PC-3 (cell line): ENCODE measurements at regions not wholly inside any gene's neighbourhood (a gene's known extent, or its start where the extent isn't known, plus 50 kb on each side); places are given as distances from the start of the nearest gene placed in this dataset.
"Not testable (repeated sequence)": the region's sequence is repeated elsewhere in the genome, so short reads cannot be mapped to it uniquely, and the experiment has no call there.

Experiments used
- ATAC-seq: fragments of 200-7000 bp; cut with Tn5 transposase; 2 replicates; pipeline ENCODE4 v1.9.1; 2020; ENCODE audit warnings: mild to moderate bottlenecking, moderate library complexity
- BruUV-seq: library from RNA; stranded (reverse); fragments of 400-500 nt; replicated peaks from 2 replicates; lab custom pipeline; 2021; lab: Mats Ljungman, UMichigan
- CTCF ChIA-PET: fragments of 300-600 bp; sonication (Branson Sonifier 250); formaldehyde crosslinking; loops from one replicate; lab custom pipeline; 2022; ENCODE audit warnings: antibody characterized with exemption; lab: Charles Lee
- POLR2A ChIA-PET: fragments of 300-600 bp; sonication (Branson Sonifier 250); formaldehyde crosslinking; loops from one replicate; lab custom pipeline; 2022; ENCODE audit warnings: antibody characterized with exemption; ENCODE audit not compliant: unreplicated experiment; lab: Charles Lee
- DNase-seq: peaks from one replicate; pipeline ENCODE4 v3.0.0-alpha.2; 2015
- H2AFZ ChIP-seq: fragments of 300-600 bp; sonication (generic); 2 replicates; pipeline ENCODE4 v1.6.0; 2016; ENCODE audit warnings: antibody characterized with exemption, low read length
- H3F3A ChIP-seq: fragments of 300-600 bp; sonication (generic); one replicate; pipeline ENCODE4 v1.6.0; 2017; ENCODE audit warnings: antibody characterized with exemption, low read length, control low read depth, mild to moderate bottlenecking; ENCODE audit not compliant: unreplicated experiment
- H3K27ac ChIP-seq: fragments of 300-600 bp; sonication (generic); 2 replicates; pipeline ENCODE4 v1.5.1; 2016; ENCODE audit warnings: mild to moderate bottlenecking, low read length
- H3K27me3 ChIP-seq: fragments of 300-600 bp; sonication (generic); 2 replicates; pipeline ENCODE4 v1.6.1; 2016; ENCODE audit warnings: low read length, mixed read lengths
- H3K36me3 ChIP-seq: fragments of 300-600 bp; sonication (generic); 2 replicates; pipeline ENCODE4 v1.6.1; 2016; ENCODE audit warnings: low read depth, mixed run types, low read length, mixed read lengths
- H3K4me1 ChIP-seq: fragments of 300-600 bp; sonication (generic); 2 replicates; pipeline ENCODE4 v1.5.1; 2016; ENCODE audit warnings: low read length; ENCODE audit not compliant: insufficient read depth
- H3K4me2 ChIP-seq: fragments of 300-600 bp; sonication (generic); 2 replicates; pipeline ENCODE4 v1.6.0; 2016; ENCODE audit warnings: low read length
- H3K4me3 ChIP-seq: fragments of 300-600 bp; sonication (generic); 2 replicates; pipeline ENCODE4 v1.5.1; 2016; ENCODE audit warnings: mild to moderate bottlenecking, low read length, mixed read lengths
- H3K79me2 ChIP-seq: fragments of 300-600 bp; sonication (generic); 2 replicates; pipeline ENCODE4 v1.6.1; 2017; ENCODE audit warnings: low read length, mixed read lengths
- H3K9ac ChIP-seq: fragments of 300-600 bp; sonication (generic); 2 replicates; pipeline ENCODE4 v1.6.0; 2016; ENCODE audit warnings: mild to moderate bottlenecking, low read length
- H3K9me2 ChIP-seq: fragments of 300-600 bp; sonication (generic); replicated peaks from 2 replicates; pipeline ENCODE4 v1.6.1; 2016; ENCODE audit warnings: mixed run types, low read length, mixed read lengths
- H3K9me3 ChIP-seq: fragments of 300-600 bp; sonication (generic); 2 replicates; pipeline ENCODE4 v1.6.1; 2016; ENCODE audit warnings: low read length, mixed read lengths
- H4K20me1 ChIP-seq: fragments of 300-600 bp; sonication (generic); 2 replicates; pipeline ENCODE4 v1.6.1; 2016; ENCODE audit warnings: low read length, mixed read lengths
- EZH2 ChIP-seq: fragments of 300-600 bp; sonication (generic); IDR thresholded peaks from one replicate; pipeline ENCODE4 v1.6.1; 2017; ENCODE audit warnings: antibody characterized with exemption, mild to moderate bottlenecking, low read length; ENCODE audit not compliant: unreplicated experiment
- EZH2phosphoT487 ChIP-seq: fragments of 300-600 bp; sonication (generic); IDR thresholded peaks from 2 replicates; pipeline ENCODE4 v1.6.1; 2018; ENCODE audit warnings: mild to moderate bottlenecking, antibody characterized with exemption, low read length, borderline replicate concordance
- intact Hi-C: fragments of 100-400 bp; cut with micrococcal nuclease; formaldehyde crosslinking; loops from 2 replicates; pipeline ENCODE4 v1.9.0; 2023
- TF ChIP-seq, protein P1 (sequence below): fragments of 300-600 bp; sonication (generic); conservative IDR thresholded peaks from 2 replicates; pipeline ENCODE4 v1.5.1; 2017; ENCODE audit warnings: antibody characterized with exemption, low read depth, mild to moderate bottlenecking, low read length

GRCh38 chr6:141874930-141875602 is 257.7 kb upstream of the GJE1 start:
- Histone ChIP-seq H3F3A (no peaks in the 10 kb centered on the region), H3K27me3 (no peaks in the 10 kb centered on the region), H3K9me3 (no peaks in the 10 kb centered on the region), H3K4me3 (no peak overlapping the region), H3K27ac (no peak overlapping the region), H4K20me1 (no peaks in the 10 kb centered on the region), H3K9me2 (no peaks in the 10 kb centered on the region), H3K4me2 (no peak overlapping the region), H3K4me1 (no peaks in the 10 kb centered on the region), H3K36me3 (no peaks in the 10 kb centered on the region), H2AFZ (no peak overlapping the region), H3K9ac (no peak overlapping the region), H3K79me2 (no peaks in the 10 kb centered on the region)
- CTCF ChIA-PET, result no interaction called here
- TF ChIP-seq, protein P1, sequence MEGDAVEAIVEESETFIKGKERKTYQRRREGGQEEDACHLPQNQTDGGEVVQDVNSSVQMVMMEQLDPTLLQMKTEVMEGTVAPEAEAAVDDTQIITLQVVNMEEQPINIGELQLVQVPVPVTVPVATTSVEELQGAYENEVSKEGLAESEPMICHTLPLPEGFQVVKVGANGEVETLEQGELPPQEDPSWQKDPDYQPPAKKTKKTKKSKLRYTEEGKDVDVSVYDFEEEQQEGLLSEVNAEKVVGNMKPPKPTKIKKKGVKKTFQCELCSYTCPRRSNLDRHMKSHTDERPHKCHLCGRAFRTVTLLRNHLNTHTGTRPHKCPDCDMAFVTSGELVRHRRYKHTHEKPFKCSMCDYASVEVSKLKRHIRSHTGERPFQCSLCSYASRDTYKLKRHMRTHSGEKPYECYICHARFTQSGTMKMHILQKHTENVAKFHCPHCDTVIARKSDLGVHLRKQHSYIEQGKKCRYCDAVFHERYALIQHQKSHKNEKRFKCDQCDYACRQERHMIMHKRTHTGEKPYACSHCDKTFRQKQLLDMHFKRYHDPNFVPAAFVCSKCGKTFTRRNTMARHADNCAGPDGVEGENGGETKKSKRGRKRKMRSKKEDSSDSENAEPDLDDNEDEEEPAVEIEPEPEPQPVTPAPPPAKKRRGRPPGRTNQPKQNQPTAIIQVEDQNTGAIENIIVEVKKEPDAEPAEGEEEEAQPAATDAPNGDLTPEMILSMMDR, result no peak
- TF ChIP-seq EZH2 (no peak), EZH2phosphoT487 (no peak)
- POLR2A ChIA-PET, result no interaction called here
- intact Hi-C loops, result no loop called here
- ATAC-seq (no peak), DNase-seq (no peak)
- no TSS peak for BruUV-seq

GRCh38 chr6:141869509-141869908 is 263.2 kb upstream of the GJE1 start:
- intact Hi-C loops, H3K4me2 ChIP-seq, H3K27ac ChIP-seq, ATAC-seq, POLR2A ChIA-PET, DNase-seq, H3K4me3 ChIP-seq, H2AFZ ChIP-seq, H3K9ac ChIP-seq, CTCF ChIA-PET, H4K20me1 ChIP-seq, H3K79me2 ChIP-seq, H3K9me2 ChIP-seq, H3K9me3 ChIP-seq, H3F3A ChIP-seq, BruUV-seq, H3K4me1 ChIP-seq, H3K27me3 ChIP-seq, H3K36me3 ChIP-seq: not testable (repeated sequence)

GRCh38 chr6:141867767-141868166 is 265.0 kb upstream of the GJE1 start:
- no peak for DNase-seq
- H3K36me3 ChIP-seq, result no peaks in the 10 kb centered on the region
- H2AFZ ChIP-seq, result no peak overlapping the region
- H3K9me2 ChIP-seq, result no peaks in the 10 kb centered on the region
- H3K79me2 ChIP-seq, result no peaks in the 10 kb centered on the region
- no peaks in the 10 kb centered on the region for H3F3A ChIP-seq
- ChIA-PET CTCF (no interaction called here), POLR2A (interaction anchor here (0.7 kb wide), 1 partner anchor 207 kb away, joined by 6 read pairs; no protein-coding TSS in a partner anchor)
- no peak overlapping the region for H3K27ac ChIP-seq
- ATAC-seq, result no peak
- BruUV-seq, result no TSS peak
- H3K9ac ChIP-seq, result no peak overlapping the region
- no peak overlapping the region for H3K4me2 ChIP-seq
- TF ChIP-seq, protein P1, result no peak
- no peak for TF ChIP-seq EZH2
- TF ChIP-seq EZH2phosphoT487, result no peak
- H4K20me1 ChIP-seq, result no peaks in the 10 kb centered on the region
- intact Hi-C loops, result no loop called here
- no peaks in the 10 kb centered on the region for H3K27me3 ChIP-seq
- H3K9me3 ChIP-seq, result no peaks in the 10 kb centered on the region
- no peaks in the 10 kb centered on the region for H3K4me1 ChIP-seq
- no peak overlapping the region for H3K4me3 ChIP-seq
